Left ventricle myocardium inferior (tissue), 1 donor: ENCODE measurements at regions not wholly inside any gene's neighbourhood (a gene's known extent, or its start where the extent isn't known, plus 50 kb on each side); places are given as distances from the start of the nearest gene placed in this dataset.
"Not testable (repeated sequence)": the region's sequence is repeated elsewhere in the genome, so short reads cannot be mapped to it uniquely, and the experiment has no call there.

ENCODE experiments used
- DNase-seq: peaks from one replicate; pipeline ENCODE4 v3.0.0-alpha.2; 2020
- H3K27ac ChIP-seq: fragments of 200-600 bp; replicated peaks from 2 replicates; pipeline ENCODE4 v1.8.0; 2021
- H3K27me3 ChIP-seq: fragments of 200-600 bp; 2 replicates; pipeline ENCODE4 v1.8.0; 2021; ENCODE audit warnings: low read depth
- H3K36me3 ChIP-seq: fragments of 200-600 bp; 2 replicates; pipeline ENCODE4 v1.8.0; 2021
- H3K4me1 ChIP-seq: fragments of 200-600 bp; 2 replicates; pipeline ENCODE4 v1.8.0; 2021
- H3K4me3 ChIP-seq: fragments of 200-600 bp; 2 replicates; pipeline ENCODE4 v1.8.0; 2021; ENCODE audit warnings: mild to moderate bottlenecking, moderate library complexity
- H3K9me3 ChIP-seq: fragments of 200-600 bp; replicated peaks from 2 replicates; pipeline ENCODE4 v1.8.0; 2021
- CTCF ChIP-seq: fragments of 200-600 bp; IDR thresholded peaks from 2 replicates; pipeline ENCODE4 v1.8.0; 2021; ENCODE audit warnings: antibody characterized with exemption, mild to moderate bottlenecking, borderline replicate concordance
- intact Hi-C: fragments of 100-400 bp; cut with micrococcal nuclease; formaldehyde crosslinking; loops from one replicate; pipeline ENCODE4 v1.11.0; 2022
- donor health status: DM: no; HTN: yes; CAD: no; lungs with severe emphysema.

- H3K36me3 ChIP-seq = no peaks in the 10 kb centered on the region
- H3K4me3 ChIP-seq = no peak overlapping the region
- no peaks in the 10 kb centered on the region for H3K9me3 ChIP-seq
- no peak overlapping the region for H3K27ac ChIP-seq
- no peaks in the 10 kb centered on the region for H3K4me1 ChIP-seq
- H3K27me3 ChIP-seq = no peaks in the 10 kb centered on the region
- TF ChIP-seq CTCF = no peak
- DNase-seq = no peak
- intact Hi-C loops = no loop called here
Measured at GRCh38 chr4:153873741-153874140, 84.9 kb upstream of the SFRP2 start.

- DNase-seq, H3K4me3 ChIP-seq, H3K27ac ChIP-seq, H3K36me3 ChIP-seq, intact Hi-C loops, H3K4me1 ChIP-seq, H3K27me3 ChIP-seq: not testable (repeated sequence)
- H3K9me3 ChIP-seq = peaks cover 60% of the 10 kb centered on the region
Measured at GRCh38 chr4:153866766-153867165, 77.9 kb upstream of the SFRP2 start.

DNA sequence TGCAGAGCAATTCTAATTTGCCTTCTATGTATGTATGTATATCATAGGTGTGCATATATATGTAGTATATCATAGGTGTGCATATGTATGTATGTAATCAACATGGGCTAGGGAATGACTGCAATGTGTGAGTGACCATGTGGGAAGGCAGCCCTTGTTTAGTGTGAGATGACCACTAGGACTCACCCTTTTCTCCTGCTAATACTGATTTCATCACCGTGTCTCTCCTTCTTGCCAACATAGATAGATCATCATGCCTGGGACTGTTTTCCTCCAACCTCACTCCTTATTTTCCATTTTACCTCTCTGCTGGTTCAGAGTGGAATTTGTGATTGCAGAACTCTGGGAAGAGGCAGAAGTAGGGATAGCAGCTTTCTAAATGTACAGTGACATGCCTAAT, 63.6 kb upstream of the SFRP2 start:
- Histone ChIP-seq H3K27ac (no peak overlapping the region), H3K27me3 (no peaks in the 10 kb centered on the region), H3K36me3 (no peaks in the 10 kb centered on the region), H3K4me1 (peaks cover 9% of the 10 kb centered on the region), H3K9me3 (peaks cover 40% of the 10 kb centered on the region), H3K4me3 (no peak overlapping the region)
- no peak for DNase-seq
- TF ChIP-seq CTCF = no peak
- intact Hi-C loops = no loop called here

DNA sequence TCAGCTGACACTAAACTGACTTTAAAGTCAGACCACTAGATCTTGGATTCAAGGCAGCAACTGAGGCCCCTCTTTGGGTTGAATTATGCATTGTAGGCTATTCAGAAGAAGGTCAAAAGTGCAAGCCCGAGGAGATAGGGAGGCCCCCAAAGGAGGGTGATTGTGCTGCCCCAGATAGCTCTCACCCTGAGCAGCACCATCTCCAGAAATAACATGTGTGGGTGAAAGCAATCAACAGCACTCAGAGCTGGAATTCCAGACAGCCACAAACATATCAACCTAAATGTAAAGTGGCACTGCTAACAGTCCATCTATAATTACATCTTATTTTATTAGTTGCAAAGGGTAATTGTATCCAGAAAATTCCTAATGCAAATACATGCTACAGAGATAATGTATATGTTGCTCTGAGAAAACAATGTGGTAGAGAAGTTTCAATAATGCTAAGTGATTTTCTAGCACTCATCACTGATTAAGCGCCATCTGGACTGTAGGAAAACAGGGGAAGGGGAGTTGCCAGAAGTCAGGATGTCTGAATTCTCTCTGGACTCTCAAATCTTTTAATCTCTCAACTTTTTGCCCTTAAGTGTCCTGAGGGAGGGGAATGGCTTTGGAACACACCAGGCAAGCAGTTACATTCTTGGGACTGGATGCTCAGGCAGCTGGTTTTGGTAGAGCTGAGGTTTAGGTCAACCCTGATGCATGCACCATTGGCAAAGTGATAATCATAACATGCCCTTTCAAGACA, 61.8 kb upstream of the SFRP2 start:
- Histone ChIP-seq H3K27me3 (no peaks in the 10 kb centered on the region), H3K4me3 (no peak overlapping the region), H3K9me3 (peaks cover 31% of the 10 kb centered on the region), H3K4me1 (peaks cover 9% of the 10 kb centered on the region), H3K36me3 (no peaks in the 10 kb centered on the region), H3K27ac (no peak overlapping the region)
- no peak for TF ChIP-seq CTCF
- intact Hi-C loops = no loop called here
- no peak for DNase-seq

- Histone ChIP-seq H3K27ac (no peak overlapping the region), H3K9me3 (peaks cover 17% of the 10 kb centered on the region), H3K36me3 (no peaks in the 10 kb centered on the region), H3K4me1 (no peaks in the 10 kb centered on the region), H3K4me3 (no peak overlapping the region), H3K27me3 (no peaks in the 10 kb centered on the region)
- DNase-seq = no peak
- TF ChIP-seq CTCF = no peak
- intact Hi-C loops = no loop called here
Measured at GRCh38 chr4:153844144-153844543, 55.3 kb upstream of the SFRP2 start.
